ENCODE measurements at regions not wholly inside any gene's neighbourhood (a gene's known extent, or its start where the extent isn't known, plus 50 kb on each side); places are given as distances from the start of the nearest gene placed in this dataset.

DNA sequence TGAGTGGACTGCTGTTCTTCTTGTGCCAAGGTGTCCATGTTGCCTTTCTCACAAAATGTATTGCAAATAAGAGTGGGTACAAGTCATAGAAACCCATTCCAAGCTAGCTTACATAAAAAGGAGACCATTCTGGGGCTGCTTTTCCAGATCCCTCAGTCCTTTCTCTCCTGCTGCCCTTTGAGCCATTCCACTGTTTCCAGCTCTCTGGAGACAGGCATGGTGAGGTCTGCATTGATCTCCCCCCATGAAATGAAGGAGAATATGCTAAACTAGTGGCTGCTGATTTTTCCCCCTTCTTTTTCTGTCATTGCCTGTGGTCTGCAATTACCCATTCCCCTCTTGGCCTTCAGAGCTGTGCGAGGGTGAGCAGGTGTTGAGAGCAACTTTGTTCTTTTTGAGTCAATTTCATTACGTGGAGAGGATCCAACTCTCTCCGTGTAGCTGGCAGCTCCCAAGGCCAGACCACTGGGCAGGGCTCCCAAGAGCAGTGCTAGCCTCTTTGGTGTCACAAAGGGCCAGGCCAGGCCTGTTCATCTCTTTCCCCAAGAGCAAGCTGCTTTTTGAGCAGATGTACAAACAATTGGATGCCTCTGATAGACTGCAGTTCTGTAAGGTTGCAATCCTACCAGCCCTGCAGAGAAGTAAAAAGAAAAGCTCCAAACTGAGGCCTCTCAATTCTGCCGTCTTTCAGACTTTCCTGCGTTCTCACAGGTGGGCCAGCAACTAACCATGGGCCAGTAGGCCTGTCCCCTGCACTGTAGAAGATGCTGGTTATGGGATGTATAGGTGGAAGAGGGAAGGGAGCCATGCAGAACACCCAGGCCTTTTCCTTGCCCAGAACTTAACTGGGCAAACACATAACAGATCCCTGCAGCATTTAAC is 96.1 kb upstream of the ARMC2 start:
- DNase-seq (ENCODE audit: low read depth, low spot score) = no peak

DNA sequence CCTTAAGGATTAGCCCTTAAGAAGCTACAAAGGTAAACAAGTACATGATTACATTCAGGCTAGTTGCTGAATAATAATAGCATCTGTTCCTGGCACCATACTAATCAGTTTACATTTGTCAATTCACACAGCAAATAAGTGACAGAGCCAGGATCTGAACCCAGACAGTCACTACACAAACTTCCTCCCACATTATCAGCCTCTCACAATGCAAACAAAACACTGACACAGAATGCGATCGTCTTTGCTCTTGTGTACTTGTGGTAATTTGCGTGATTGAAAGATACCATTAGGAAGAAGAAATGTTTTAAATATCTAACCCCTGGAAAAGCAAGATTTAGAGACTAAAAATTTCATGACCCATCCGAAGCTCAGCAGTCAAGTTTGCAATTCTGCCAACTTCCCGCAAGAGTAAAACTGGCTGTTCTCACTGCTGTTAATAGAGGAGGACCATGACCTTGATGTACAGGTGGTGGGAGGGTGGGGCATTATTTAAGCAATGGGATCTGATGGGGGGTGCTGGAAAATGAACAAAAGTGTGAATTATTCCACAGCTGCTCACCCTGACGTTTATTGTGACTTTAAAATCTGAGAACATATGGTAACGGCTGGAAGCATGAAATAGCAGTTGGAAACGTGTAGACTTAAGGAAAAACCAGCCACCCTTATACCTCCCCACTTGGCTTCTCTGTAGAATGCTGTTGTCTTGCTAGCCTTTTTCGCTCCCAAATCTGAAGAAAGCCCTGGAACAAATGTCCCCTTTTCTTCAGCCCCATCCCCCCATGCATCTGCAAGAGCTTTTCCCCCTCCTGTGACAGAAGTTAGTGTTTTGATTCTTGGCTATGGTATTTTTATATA is 95.3 kb upstream of the ARMC2 start:
- DNase-seq (ENCODE audit: low read depth, low spot score) = no peak

DNA sequence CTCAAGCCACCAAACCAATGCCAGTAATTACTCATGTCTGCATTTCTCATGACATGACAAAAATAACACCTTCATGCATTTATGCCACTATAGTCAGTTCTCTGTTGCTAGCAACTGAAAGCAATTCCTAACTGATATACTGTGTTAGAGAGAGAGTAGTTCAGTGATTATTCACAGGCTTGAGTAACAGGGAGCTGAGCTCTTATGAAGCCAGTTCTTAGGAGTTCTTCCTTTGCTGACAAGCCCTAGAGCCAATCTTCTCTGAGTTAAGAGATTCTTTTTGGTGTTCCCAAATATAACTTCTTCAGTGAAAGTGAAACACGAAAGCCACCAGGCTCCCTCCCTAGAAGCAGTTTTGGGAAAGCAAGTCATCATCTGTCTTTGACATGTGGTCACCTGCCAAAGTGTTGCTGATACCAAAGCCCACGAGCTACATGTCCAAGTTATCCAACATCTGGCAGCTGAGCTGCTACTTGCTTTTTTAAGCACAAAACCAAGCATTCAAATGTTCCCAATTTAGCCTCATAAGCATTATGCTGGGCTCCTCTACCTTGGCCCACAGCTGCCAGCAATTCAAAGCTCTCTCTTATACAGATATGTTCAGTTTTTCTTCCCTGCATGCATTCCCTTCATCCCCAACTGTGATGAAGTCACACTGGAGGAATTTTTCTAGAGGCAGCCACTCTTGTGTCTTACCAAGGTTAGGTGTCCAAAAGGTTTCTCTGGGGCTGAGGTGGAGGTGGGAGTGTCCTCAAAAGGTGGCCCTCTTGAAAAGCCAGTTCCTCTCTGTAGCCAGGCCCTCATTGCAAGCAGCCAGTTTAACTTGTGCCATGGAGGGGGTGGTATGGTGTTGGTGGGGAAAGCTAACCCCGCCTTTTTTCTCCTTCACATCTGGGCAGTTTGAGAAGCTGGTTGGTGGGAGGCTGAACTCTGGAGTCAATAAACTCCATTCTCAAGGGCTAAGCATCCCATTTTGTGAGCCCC is 92.7 kb upstream of the ARMC2 start:
- DNase-seq (ENCODE audit: low read depth, low spot score) = no peak

DNA sequence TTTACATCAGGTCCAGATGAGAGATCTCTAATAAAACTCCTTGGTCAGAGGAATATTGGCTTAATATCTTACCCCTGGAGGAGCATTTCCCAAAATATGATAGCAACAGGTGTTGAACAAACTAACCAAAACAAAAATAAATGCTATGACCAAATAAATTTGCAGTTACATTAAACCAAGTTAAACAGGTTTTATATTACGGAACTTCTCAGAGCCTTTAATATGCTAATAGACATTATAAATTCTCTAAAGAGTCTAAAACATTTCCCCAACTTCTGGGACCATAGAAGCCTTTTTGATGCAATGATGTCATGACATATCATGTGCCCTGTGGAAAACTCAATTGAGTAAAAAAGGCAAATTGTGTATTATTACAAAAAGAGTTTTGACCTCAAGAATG is 90.9 kb upstream of the ARMC2 start:
- DNase-seq (ENCODE audit: low read depth, low spot score) = no peak

DNA sequence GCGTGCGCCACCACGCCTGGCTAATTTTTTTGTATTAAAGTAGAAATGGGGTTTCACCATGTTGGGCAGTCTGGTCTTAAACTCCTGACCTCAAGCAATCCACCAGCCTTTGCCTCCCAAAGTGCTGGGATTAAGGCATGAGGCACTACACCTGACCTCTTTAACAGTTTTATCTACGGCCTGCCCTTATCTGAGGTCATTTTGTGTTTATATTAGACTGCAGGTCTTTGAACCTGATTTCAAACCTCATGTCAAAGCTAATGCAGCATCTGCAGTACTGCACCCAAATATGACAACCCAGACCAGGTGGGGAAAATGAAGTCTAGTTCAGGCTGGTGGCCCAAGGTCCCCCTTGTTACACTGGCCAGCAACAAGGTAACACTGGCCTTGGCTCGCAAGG is 89.3 kb upstream of the ARMC2 start:
- no peak for DNase-seq (ENCODE audit: low read depth, low spot score)

DNA sequence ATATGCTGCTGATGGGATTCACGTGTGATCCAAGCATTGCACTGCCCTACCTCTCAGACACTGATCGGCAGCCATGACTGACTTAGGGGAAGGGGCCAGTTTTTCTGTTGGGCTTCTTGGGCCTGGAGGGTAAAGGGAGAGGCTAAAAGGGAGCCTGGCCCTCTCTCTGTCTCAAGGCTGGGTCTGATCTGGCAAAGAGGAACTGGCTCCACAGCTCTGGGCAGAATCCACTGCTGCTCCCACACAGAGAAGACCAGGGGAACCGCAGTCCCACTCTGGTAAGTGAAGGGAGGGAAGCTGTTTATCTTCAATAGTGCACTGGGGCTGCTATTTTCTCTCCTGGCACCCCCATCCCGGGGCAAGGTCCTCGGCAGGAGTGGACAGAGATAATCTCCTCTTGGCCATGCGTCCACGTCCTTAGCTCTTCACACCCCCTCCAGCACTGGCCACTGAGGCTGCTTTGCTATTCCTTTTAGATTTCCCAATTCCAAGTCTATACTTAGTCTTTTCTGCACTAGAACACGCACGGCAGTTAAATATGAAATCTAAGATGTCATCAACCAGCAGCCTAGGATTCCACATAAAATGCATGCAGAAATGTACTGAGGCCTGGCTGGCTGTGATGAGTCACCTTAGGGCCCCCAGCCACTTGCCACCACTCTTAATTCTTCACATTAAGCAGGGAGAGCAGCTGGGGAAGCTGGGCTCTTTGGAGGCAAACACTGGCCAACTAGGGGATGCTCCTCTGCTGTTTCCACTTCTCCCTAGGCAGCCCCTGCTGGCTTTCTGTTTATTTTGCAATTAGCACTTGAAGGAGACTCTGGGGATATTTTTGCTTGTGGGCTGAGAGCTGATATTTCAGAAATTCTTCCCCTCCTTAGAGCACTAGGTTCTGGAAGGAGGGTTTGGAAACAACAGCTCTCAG is 87.8 kb upstream of the ARMC2 start:
- no peak for DNase-seq (ENCODE audit: low read depth, low spot score)

DNA sequence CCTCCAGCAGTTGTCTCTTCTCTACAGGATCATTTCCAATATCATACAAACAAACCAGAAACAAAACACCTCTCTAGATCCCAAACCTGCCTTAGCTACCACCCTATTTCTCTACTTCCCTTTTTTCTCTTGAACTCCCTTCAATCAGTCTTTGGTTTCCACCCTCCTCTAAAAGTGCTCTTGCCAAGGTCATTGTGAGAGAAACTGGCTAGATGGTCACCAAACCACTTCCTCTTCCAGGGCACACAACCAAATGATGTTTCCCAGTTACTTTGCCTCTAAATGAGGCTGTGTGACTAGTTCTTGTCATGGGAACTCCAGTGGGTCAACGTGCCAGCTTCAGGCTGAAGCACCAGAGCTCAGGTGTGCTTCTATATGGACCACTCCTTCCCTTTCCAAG is 85.8 kb upstream of the ARMC2 start:
- no peak for DNase-seq (ENCODE audit: low read depth, low spot score)

DNA sequence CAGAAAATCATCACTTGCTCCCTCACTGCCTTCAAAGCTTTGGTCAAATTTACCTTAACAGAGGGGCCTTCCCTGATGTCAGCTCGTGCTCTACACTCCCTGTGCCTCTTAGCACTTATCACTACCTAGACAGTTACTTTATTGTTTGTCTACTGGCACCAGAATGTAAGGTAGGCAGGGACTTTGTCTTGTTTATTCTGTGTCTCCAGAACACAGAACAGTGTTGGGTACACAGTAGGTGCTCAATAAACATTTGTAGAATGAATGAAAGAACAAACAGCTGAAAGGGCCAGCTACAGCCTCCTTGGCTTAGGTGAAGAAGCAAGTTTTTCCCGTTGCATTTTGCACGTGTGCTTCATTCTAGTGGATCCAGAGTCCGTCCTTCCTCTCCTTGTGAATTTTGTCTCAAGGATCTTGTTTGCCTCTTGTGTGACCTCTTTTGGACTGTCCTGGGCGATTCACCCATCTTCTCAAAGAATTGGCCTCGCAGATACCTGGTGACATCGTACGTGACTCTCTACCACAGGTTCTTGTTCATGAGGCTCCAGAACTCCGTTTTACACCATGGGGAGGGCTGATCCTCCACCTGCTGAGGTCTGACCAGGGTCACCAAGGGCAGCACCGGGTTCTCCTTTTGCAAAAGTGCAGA is 84.2 kb upstream of the ARMC2 start:
- DNase-seq (ENCODE audit: low read depth, low spot score) = no peak

DNA sequence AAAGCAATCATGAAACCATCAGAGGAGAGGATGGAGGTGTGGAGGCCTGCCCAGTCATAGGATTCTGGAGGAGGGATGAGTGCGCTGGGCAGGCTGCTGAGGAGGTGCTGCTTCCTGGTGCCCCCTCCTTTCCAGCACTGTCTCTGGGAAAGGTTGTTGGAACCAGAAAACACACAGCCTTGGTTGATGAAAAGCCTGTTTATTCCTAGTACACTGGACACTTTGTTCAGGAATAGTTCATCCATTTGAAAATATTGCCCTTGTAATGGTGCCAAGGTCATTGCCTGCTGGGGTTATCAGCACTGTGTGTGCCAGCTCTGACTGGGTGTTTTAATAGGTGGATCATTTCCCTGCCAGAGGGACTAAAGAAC is 83.7 kb upstream of the ARMC2 start:
- DNase-seq (ENCODE audit: low read depth, low spot score) = no peak

DNA sequence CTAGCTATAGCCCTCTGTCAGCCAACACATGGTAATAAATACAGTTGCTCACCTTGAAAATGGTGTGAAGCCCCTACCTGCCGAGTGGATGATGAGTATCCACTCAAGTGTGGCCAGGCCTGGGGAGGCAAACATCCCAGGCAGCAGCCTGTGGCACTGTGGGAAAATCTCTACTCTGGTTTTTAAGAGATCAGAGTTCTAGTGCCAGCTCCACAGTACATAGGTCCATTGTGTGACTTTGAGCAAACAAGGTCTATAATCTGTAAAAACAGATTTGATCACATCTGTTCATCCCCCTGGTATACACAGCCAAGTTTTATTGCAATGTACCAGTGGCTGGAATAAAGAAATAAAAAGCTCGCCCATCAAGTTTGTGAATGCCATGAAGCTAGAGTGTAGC is 82.7 kb upstream of the ARMC2 start:
- DNase-seq (ENCODE audit: low read depth, low spot score) = no peak

DNA sequence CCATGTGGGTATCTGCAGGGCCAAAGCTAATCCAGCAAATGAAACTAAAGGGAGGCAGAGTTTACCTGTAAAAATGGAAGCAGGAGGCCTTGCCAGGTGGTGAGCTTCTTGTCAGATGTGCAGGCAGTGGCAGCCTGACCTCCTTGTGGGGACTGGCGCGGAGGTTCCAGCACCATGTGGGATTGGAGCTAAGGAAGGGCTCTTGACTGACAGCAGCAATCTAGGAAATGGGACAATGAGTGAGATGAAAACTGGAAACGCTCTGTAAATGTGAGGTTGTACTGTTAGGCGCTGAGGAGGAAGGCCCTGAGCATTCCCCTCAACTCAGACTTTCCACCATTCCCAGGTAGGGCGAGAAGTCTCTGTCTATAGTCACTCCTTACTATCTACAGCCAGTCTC is 81.8 kb upstream of the ARMC2 start:
- DNase-seq (ENCODE audit: low read depth, low spot score) = no peak

DNA sequence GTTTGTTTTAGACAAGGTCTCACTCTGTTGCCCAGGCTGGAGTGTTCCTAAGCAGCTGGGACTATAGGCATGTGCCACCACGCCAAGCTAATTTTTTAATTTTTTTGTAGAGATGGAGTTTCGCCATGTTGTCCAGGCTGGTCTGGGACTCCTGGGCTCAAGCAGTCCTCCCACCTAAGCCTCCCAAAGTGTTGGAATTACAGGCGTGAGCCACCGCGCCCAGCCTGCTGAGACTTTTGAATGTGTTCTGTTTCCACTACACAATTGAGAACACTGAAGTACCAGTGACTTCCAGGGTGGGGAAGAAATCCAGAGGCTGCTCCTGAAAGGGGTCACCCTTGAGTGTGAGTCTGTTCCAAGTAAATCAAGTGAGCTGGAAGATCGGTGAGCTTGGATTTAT is 81.3 kb upstream of the ARMC2 start:
- no peak for DNase-seq (ENCODE audit: low read depth, low spot score)

DNA sequence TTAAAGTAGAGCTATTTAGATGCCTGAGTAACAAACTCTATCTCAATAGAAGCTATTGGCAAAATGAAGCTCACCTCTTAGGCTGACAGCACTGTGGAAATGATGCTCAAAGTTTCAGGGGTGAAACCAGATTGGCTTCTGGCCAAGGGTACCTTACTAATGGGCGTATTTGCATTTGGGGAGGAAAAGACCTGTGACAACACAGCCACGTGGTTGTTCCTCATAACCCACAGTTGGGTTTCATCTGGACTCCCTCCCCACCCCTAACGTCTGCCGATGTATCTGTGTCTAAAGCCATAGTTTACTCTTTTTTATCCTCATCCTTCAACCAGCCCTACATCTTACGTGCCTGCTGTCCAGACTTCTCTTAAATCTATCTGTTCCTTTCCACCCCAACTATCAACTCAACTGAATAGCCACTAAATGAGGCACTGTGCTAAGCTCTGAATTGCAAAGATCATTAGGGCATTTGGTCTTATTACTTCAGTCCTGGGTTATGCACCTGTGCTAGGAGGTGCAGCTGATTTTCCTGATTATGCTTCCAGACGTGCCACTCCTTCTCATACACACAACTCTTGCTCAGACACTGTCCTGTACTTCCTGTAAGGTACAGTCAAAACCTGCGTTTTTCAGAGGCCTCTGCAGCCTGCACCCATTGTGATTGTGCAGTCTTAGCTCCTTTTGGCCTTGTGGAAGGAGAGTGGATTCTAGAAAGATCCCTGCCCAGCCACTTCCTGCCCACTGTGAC is 80.6 kb upstream of the ARMC2 start:
- DNase-seq (ENCODE audit: low read depth, low spot score) = no peak

DNA sequence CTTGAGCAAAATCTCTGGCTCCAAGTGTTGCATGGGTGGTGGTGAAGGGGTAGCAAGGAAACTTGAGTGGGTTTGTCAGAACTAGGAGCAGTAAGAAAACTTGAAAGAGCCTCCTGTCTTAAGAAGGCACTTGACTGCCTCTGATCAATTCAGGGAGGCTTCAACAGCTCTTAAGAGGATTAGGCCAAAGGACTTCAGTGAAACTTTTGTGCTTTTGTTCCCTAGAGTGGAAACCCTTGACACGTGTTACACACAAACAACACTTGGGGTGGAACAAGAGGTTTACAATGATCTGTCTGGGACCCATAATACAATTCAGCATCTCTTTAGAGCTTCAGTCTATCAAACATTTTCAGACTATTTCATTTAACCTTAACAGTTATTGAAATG is 80.1 kb upstream of the ARMC2 start:
- DNase-seq (ENCODE audit: low read depth, low spot score) = no peak

DNA sequence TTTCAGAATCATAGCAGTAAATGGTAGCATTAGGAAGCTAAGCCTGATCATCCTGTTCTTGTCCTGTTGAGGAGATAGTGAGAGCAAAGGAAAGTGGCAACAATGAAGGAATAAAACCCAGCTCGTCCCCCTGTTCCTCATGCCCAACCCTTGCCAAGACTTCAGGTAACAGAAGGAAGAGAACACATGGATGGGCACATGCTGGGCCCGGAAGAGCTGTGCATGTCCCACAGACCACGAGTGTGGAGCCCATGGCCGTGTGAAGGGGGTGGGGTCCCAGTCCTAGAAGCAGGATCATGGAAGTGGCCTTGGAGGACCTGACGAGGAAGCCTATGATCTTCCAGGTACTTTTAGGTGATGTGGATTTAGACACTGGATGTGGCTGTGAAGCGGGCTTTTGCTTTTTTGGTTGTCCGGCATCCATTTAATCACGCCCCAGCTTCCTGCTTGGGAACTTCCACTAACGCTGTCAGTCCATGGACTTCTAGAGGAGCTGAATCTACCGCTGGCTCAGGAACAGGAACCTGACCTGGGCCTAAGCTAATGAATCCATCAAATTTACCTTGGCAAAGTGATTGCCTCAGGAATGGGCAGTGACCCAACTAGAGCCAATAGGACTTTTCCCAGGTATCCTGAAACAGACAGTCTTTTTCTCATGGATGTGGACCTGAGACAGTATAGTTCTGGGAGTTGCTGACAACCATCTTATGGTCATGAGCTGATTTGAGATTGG is 79.3 kb upstream of the ARMC2 start:
- DNase-seq (ENCODE audit: low read depth, low spot score) = no peak

DNA sequence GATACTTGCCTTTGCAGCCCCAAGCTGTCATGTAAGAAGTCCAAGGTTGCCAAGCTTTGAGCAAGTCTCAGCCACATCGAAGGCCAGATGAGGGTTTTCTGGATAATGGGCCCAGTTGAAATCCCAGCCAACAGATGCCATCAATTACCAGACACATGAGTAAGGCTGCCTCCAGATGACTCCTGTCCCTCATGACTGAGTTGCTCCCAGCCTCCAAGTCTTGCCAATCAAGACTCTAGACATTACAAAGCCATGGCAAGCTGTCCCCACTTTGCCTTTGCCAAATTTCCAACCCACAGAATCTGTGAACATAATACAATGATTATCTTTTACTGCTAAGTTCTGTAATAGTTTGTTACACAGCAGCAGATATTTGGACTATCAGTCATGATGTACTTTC is 76.8 kb upstream of the ARMC2 start:
- DNase-seq (ENCODE audit: low read depth, low spot score) = no peak

DNA sequence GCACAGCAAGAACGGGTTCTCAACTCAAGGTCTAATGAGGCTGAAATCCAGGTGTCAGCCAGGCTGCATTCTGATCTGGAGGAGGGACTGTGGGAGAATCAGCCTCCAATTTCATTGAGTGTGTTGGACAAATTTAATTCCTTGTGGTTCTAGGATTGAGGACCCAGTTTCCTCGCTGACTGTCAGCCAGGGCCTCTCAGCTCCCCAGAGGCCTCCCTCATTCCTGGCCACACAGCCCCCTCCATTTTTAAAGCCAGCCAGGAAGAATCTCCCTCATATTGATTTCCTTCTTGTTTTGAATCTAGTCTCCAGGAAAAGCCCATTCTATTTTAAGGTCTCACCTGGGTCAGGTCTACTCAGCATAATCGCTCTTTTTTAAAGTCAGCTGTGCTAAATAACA is 73.7 kb upstream of the ARMC2 start:
- DNase-seq (ENCODE audit: low read depth, low spot score) = no peak

DNA sequence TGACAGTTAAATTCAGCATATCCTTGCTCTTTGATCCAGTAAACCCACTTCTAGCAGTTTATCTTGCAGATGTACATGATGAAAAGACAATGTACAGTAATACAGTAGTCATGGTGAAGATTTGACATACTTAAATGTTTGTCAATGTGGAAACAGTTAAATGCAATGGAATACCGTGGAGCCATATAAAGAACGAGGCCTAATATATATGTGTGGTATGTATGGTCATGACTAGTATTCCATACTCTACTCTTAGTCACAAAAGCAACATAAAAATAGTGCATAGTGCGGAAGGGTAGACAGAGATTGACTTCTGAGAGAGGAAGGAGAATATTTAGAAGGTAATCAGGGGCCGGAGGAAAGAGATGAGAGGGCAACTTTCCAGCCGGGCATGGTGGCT is 70.7 kb upstream of the ARMC2 start:
- no peak for DNase-seq (ENCODE audit: low read depth, low spot score)

Data from brain pericyte (primary cell).